Astrocyte of the spinal cord (primary cell): ENCODE measurements at regions not wholly inside any gene's neighbourhood (a gene's known extent, or its start where the extent isn't known, plus 50 kb on each side); places are given as distances from the start of the nearest gene placed in this dataset.
"Not testable (repeated sequence)": the region's sequence is repeated elsewhere in the genome, so short reads cannot be mapped to it uniquely, and the experiment has no call there.

Source experiments
- DNase-seq: peaks from one replicate; pipeline ENCODE4 v3.0.0; 2011; ENCODE audit warnings: low read depth, low spot score
- H3K4me3 ChIP-seq: 2 replicates; pipeline ENCODE4 v1.5.1; 2011; ENCODE audit warnings: low read depth, mild to moderate bottlenecking, low read length, moderate library complexity
- CTCF ChIP-seq: IDR thresholded peaks from 2 replicates; pipeline ENCODE4 v1.5.1; 2012; ENCODE audit warnings: low read depth, mild to moderate bottlenecking, low read length, inconsistent platforms
- in situ Hi-C: cut with HindIII; loops from 2 replicates; pipeline ENCODE4 v1.10.0; 2017; ENCODE audit warnings: low sequenced_read_pairs

DNA sequence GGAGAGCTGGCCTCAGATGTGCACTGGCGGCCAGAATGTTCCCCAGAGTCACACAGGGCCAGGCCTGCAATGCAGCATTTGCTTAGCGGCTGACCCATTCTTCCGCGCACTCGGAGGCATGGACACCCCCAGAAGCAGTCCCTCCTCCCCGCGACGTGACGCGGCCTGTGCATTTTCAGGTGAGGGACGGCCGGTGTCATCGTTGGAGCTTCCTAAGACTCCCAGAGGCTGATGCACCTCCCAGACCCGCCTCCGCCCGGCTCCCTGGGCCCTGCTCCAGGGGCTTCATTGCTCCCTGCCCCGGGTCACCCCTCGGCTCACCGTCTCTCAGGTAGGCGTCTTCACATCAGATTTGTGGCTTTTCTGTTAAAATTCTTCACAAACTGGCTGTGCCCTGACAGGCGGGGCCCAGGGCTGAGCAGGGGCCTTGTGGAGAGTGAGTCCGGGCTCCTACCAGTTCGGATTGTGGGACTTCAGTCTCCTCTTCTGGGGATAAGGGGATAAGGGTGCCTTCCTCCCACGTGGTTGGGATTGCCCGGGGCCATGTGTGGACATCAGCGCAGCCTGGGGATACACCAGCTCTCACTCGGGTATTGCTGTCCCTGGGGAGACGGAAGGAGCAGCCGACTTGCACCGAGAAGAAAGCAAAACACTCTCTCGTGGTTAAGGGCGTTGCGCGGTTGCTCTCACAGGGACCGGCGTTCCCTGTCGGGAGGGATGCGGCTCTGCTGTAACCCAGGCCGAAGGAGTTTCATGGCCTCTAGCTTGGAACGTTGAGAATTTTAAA is 249.1 kb downstream of the ADGRD1 start:
- H3K4me3 ChIP-seq: no peak overlapping the region
- no peak for TF ChIP-seq CTCF
- in situ Hi-C loops: no loop called here
- no peak for DNase-seq

GRCh38 chr12:131203666-131204415 is 250.1 kb downstream of the ADGRD1 start:
- TF ChIP-seq CTCF: no peak
- no peak for DNase-seq
- in situ Hi-C loops: no loop called here
- no peak overlapping the region for H3K4me3 ChIP-seq

DNA sequence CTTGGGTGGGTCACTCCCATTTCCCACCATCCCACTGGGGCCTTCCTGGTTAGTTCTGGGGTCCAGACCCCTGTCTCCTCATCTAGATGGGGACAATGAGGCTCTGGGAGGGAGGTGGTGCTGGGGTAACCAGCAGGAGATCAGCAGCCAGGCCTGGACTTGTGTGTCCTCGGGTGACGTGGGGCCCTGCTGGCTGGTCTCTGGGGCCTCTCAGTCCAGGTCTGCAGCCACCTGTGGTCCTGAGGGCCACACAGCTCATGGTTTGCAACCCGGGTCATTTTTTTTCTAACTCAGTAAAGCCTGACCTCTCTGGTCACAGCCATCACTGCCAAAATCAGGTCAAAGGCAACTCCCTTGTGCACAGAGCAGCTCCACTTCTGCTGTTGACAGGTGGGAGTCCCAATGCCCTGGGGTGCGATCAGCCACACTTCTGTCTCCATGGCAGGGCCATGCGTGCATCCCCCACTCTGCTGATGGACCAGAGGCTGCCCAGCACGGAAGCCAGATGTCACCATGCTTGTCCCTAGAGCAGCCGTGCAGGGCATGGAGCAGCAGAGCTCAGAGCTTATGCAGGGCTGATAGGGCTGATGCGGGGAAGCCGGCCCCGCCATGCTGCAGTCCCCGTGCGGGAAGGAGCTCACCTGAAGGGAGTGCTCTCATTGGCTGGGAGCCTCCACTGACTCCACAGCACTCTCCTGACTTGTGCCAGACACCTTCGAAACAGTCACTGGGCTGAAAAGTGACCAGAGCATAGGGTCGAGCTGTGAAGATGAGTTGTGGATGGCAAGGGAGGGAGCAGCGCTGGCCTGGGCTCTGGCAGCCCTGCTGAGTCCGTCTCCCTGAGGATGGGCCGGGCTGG is 250.9 kb downstream of the ADGRD1 start:
- no peak overlapping the region for H3K4me3 ChIP-seq
- no peak for TF ChIP-seq CTCF
- in situ Hi-C loops: no loop called here
- no peak for DNase-seq

DNA sequence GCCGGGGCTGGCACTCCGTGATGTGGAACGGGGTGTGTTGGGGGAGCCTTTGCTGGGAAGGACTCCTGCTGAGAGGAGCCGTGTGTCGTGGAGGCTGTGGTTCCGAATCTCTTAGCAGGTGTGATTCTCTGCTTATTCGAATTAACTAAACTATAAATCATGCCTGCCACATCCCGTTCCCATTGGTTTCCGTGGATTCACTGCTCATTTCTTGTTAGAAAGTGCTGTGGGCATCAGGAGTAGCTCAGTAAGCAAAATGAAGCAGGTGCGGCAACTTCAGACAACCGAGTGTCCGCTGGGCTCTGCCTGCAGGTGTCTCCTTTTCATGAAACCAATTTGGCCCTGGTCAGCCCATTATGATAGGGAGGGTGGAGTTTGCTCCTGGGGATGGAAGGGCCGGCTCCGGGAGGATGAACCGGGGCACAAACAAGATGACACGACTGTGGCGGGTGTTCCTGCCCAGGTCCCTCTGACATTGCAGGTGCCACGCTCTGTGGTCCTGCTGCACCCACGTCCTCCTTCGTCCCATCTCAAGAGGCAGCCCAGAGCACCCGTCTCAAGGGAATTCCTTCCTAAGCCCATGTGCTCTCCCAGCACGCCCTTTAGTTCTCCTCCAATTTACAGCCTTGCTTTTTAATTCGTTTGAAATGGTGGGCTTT is 251.7 kb downstream of the ADGRD1 start:
- DNase-seq, in situ Hi-C loops, H3K4me3 ChIP-seq: not testable (repeated sequence)

DNA sequence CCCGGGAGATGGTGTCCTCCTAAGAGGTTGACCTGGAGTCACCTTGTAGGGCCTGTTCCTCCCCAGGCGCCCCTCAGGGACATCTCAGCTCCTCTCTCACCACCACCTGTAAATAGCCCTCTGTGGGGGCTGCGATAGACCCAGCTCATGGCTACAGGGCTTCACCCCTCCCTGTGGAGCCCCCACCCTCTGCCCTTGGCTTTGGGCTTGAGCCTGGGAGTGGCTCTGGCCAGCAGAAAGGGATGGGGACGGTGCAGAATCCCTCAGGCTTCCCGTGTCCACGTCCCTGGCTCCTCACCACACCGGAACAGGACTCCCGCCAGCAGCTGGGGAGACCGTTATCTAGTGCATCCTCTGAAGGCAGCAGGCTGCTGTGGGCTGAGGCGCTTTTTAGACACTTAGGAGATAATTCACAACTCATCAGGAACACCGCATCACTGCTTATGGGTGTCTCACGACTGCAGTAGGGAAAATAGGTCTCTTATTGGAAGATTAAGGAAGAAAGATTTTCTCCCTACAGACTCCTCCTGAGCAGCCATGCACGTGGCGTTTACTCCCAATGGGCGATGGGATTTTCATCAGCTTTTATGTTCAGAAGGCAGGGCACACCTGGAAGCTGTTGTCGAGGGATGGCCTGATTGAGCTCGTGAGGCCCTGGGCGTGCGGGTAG is 253.1 kb downstream of the ADGRD1 start:
- DNase-seq, H3K4me3 ChIP-seq, in situ Hi-C loops: not testable (repeated sequence)

DNA sequence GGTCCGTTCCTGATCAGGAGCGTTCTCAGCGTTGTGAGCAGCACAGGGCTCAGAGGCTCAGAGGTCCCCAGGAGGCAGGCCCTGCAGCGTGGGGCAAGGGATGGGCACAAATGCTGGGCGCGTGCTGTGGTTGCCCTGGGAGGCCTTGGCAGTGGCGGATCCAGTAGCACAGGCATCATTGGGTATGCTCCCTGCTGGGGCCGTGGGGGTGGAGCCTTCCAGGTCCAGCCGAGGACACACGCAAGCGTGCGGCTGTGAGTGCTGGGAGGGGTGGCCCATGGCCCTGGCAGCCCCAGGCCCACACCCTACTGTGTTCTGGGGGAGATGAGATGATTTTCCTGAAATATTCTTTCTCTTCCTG is 253.6 kb downstream of the ADGRD1 start:
- in situ Hi-C loops, DNase-seq, H3K4me3 ChIP-seq: not testable (repeated sequence)

- DNase-seq, in situ Hi-C loops, H3K4me3 ChIP-seq: not testable (repeated sequence)
These were observed 254.1 kb downstream of the ADGRD1 start for GRCh38 chr12:131207841-131208240.

GRCh38 chr12:131208425-131208824 is 254.7 kb downstream of the ADGRD1 start:
- no peak overlapping the region for H3K4me3 ChIP-seq
- no peak for TF ChIP-seq CTCF
- no peak for DNase-seq
- in situ Hi-C loops: no loop called here
